HG03025 (cell line): ENCODE measurements at regions not wholly inside any gene's neighbourhood (a gene's known extent, or its start where the extent isn't known, plus 50 kb on each side); places are given as distances from the start of the nearest gene placed in this dataset.

Experiments used
- ATAC-seq: cut with Tn5 transposase; IDR thresholded peaks from one replicate; pipeline ENCODE4 v1.9.1; 2021; ENCODE audit warnings: mild to moderate bottlenecking, moderate library complexity; ENCODE audit not compliant: unreplicated experiment, low FRiP score

DNA sequence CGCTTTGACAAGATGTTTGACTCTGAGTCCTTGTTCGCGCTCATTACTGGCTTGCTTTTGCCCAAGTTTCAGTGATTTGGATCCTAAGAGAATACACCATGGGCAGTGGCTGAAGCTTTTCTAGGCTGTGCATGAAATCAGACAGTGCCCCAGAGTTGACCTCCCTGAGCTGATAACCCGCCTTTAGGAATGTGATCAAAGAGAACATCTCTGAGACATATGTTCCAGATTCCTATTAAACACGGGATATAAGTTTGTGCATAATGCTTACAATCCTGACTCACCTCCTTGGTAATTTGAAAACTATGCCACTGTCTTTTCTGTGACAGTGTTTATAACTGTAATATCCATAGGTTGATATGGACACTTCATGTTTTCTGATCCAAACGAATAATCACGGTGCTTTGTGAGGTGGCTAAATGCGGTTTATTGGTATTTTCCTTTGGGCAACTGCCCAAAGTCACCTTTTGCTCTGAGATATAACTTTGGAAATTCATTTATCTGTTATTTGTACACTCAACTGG is 732.9 kb downstream of the MTRR start:
- ATAC-seq: no peak

- no peak for ATAC-seq
Observed at GRCh38 chr5:8606231-8606630, 737.3 kb downstream of the MTRR start.

DNA sequence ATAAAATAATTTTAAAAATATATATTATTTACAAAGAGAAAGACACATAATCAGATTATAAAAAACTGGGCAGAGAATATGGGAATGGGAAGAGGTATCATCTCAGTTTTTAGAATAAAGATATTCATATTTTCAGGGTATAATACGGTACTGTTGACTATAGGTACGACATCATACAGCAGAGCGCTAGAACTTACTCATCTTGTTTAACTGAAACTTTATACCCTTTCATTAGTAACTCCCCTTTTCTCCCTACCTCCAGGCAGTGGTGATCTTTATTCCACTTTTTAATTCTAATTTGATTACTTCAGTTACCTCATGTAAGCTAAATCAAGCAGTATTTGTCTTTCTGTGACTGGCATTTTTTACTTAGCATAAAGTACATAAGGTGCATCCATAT is 742.1 kb downstream of the MTRR start:
- ATAC-seq: no peak

DNA sequence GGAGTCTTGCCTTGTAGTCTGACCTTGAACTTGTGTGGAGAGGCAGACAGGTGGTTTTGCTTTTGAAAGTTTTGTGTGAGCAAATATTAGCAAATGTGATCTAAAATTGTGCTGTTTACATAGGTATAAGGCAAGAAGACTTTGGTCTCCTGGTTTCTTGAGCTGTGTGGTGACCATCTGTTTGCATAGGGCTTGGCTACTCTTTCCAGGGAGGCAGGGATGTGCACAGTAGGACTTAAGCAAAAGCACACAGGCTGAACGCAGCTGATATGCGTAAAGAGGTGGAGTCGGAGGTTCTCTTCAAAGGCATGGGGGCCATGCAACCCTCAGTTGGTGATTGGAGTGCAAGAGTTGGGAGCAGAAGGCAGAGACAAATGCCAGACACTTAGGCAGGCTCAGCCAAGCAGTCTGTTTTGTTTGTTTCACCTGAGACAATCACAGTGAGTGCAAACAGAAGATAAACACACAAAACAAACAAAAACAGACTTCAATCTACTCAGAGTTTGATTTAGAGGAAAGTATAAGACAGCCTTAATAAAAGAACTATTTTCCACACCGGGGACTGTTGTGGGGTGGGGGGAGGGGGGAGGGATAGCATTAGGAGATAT is 744.2 kb downstream of the MTRR start:
- ATAC-seq: no peak

GRCh38 chr5:8615142-8615858 is 746.4 kb downstream of the MTRR start:
- no peak for ATAC-seq

DNA sequence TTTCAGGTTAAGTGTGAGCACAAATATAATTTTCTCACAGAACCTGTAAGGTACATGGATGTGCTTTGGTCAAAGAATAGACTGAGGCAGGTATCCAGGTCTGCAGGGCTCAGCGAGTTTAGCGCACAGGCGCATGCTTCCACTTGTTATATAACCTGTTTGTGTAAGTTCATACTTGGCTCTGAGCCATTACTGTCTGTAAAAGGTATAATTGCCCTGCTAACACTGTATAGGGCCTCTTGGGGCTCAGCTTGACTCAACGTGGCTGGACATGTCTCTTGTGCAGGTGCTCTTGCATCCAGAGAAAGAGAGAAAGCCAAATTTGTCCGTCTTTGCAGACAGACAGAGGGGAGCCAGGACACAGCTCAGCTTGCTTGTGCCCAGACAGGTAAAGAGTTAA is 759.6 kb downstream of the MTRR start:
- ATAC-seq: no peak

GRCh38 chr5:8633259-8633658 is 764.3 kb downstream of the MTRR start:
- no peak for ATAC-seq

- no peak for ATAC-seq
Observed at GRCh38 chr5:8633696-8634095, 764.7 kb downstream of the MTRR start.

DNA sequence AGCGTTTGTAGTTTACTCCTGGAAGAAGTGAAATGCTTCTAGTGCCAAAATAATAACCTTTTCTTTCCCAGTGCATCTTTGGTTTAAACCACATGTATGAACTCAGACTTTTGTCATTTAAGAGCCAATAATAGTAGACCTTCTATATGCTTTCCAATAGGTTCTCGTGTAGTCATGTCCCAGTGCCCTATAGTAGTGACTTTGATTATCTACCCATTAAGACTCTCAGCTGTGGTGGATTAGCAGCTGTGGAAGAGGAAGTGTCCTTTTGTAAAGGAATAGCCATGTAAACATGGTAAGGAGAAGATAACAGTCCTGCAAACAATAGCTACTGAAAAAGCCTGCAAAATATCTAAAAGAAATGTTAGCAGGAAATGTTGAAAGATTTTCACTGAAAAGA is 765.3 kb downstream of the MTRR start:
- no peak for ATAC-seq

DNA sequence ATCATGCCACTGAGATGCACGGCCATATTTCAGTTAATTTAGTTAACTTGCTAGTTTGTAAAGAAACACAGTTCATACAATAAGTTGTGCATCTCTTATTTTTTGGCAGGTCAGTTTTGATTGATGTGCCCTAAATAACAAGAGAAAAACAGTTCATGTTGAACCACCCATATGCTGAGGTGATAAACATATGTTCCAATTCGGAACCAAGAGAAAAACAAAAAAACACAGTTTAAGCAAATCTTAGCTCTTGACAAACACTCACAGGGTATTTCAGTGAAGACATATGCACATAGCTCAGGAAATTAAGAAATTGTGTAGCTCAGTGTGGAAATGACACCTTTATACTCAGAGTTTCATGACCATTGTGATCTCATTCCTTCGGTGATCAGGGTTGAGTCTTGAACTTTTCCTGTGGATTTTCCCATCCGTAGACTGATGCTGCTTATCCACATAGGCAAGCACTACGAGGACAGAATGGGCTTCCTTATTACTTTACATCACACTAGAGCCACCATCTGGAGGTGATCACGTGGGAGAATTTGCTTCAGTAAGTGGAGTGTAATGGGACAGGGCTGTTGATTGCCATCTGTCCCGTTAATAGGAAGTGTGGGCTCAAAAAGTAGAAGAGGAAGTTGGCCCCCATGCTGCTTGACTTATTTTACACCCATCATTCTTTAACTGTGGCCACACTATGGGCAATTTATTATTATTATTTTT is 773.0 kb downstream of the MTRR start:
- no peak for ATAC-seq

GRCh38 chr5:8644377-8644776 is 775.4 kb downstream of the MTRR start:
- no peak for ATAC-seq

- no peak for ATAC-seq
Observed at GRCh38 chr5:8647111-8647510, 778.2 kb downstream of the MTRR start.

DNA sequence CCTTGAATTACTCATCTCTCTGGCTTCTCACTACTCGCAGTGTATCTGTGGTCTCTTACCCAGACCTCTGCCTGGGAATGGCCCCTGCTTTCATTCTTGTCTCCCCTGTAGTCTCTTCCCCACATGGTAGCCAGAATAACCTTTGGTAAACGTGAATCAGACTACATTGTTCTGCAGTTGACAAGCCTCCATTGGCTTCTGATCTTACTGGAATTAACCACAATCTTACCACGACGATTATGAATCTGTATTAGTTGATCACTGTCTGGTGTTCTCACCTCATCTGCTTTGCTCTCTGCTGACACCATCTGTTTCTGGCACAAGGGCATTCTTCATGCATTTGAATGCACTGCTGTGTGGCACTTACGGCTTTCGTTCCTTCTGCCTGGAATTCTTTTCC is 781.2 kb downstream of the MTRR start:
- no peak for ATAC-seq

DNA sequence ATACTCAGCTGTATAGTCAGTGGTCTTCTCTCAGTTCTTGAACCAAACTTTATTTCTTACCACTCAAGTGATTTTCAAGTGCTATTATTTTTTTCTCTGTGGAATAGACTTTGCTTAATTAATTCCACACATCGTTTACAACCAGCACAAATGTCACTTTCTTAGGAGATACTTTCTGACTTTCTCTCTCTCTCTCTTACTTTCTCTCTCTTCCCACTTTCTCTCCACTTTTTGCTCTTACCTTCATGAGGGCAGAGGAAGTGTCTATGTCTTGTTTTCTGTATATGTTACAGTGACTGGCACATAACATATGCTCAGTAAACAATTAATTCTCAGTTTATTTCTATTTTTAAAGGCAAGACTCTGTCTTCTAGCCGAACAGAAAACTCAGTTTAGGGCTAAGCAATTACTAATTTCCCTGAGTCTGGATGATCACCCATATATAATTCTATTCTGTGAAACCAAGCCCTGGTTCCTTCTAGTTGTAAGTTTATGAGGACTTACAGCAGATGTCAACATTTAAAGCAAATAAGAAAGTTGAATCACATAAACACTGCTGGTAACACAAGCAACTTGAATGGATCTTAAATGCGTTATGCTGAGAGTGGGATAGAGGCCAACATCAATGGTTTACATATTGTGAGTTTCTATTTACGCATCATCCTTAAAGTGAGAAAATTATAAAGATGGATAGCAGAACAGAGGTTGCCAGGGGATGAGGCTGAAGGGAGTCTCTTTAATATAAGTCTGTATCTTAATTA is 791.4 kb downstream of the MTRR start:
- no peak for ATAC-seq

DNA sequence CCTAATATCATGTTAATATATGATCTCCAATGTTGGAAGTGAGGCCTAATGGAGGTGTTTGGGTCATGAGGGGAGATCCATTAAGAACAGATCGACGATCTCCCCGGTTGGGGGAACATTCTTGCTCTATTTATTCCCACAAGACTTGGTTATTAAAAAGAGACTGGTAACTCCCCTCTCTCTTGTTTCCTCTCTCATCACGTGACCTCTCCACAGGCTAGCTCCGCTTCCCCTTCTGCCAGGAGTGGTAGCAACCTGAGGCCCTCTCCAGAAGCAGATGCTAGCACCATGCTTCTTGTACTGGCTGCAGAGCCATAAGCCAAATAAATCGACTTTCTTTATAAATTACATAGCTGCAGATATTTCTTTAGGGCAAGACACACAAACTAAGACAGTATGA is 794.4 kb downstream of the MTRR start:
- no peak for ATAC-seq

- no peak for ATAC-seq
Observed at GRCh38 chr5:8675182-8675581, 806.2 kb downstream of the MTRR start.

GRCh38 chr5:8676695-8677094 is 807.7 kb downstream of the MTRR start:
- no peak for ATAC-seq

DNA sequence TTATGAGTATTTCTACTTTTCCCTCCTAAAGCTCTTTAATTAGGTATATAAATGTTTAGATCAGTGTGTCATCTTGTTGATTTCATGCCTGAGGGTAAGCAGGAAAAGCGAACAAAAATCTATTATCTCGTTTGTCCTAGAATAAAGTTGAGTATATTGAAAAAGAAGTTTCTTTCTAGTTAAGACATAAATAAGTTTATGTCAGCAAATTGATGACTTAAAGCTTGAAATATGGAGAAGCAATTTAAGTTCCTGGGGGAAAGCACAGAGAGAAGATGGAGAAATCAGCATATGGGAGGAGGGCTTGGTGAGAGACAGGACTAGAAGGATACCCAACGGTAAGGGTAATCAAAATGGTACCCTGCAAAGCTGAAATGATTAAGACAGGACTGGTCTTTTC is 813.4 kb downstream of the MTRR start:
- no peak for ATAC-seq

DNA sequence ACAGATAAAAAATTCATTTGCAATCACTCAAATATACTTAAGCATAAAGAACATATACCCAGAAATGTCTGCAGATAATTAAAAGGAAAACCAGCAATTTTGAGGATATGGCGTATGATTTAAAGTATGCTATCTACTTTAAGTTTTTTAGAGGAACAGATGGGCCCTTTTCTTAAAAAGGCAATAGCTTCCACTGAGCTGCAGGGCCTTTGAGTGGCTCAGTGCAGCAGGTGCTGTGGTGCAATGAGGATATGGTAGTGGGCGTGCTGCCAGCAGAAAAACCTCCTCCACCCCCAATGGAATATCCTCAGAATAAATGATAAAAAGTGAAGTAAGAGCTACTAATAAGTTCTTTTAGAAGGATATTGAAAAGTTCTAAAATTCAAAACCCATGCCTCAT is 814.5 kb downstream of the MTRR start:
- ATAC-seq: no peak

- no peak for ATAC-seq
Observed at GRCh38 chr5:8685704-8686103, 816.8 kb downstream of the MTRR start.

DNA sequence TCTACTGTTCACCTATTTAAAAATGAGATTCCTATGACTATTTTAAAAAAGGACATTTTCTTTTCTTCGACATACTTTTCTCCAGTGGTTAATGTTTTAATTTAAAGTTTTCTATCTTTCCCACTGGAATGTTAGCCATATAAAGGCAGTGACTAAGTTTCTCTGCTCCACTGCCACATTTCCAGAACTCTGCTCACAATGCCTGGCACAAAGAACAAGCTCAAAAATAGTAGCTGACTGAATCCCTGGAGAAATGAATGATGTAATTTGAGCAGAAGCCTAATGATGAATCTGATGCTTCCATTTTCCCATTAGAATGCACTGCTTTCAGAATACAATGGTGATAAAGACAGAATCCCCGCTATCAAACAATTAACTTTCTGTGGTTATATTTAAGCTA is 817.8 kb downstream of the MTRR start:
- no peak for ATAC-seq
